Ishikawa (cell line): ENCODE measurements at regions not wholly inside any gene's neighbourhood (a gene's known extent, or its start where the extent isn't known, plus 50 kb on each side); places are given as distances from the start of the nearest gene placed in this dataset.

Source experiments
- EP300 ChIP-seq: IDR thresholded peaks from 2 replicates; pipeline ENCODE4 v1.6.1; 2012; ENCODE audit warnings: borderline replicate concordance
- NFIC ChIP-seq: IDR thresholded peaks from 2 replicates; pipeline ENCODE4 v1.6.1; 2012
- RAD21 ChIP-seq: IDR thresholded peaks from 2 replicates; pipeline ENCODE4 v1.6.1; 2012; ENCODE audit warnings: low read depth
- TAF1 ChIP-seq: IDR thresholded peaks from 2 replicates; pipeline ENCODE4 v1.6.1; 2012; ENCODE audit warnings: low read depth, mild to moderate bottlenecking
- TF ChIP-seq, protein P1 (sequence below): IDR thresholded peaks from 2 replicates; pipeline ENCODE4 v1.6.1; 2012

DNA sequence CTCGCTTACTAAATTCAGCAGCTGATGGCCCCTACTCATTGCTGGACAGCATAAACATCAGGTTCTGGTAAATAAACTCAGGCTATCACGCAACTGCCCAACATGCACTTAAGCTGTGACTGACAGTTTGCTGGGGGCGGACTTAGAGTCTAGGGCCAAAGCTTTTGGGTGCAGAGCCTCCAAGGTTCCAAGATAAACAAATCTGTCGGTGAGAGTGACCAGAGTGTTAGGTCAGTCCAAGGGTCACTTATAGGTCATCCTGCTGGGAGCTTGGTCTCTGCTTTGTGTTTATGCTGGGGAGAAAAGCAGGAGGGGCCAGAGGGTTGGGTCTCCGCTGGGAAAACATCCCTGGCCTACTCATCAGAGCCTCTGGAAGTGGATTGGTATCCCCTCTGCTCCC is 188.6 kb upstream of the GATA6 start:
- TF ChIP-seq, protein P1, sequence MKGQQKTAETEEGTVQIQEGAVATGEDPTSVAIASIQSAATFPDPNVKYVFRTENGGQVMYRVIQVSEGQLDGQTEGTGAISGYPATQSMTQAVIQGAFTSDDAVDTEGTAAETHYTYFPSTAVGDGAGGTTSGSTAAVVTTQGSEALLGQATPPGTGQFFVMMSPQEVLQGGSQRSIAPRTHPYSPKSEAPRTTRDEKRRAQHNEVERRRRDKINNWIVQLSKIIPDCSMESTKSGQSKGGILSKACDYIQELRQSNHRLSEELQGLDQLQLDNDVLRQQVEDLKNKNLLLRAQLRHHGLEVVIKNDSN, result no peak
- TF ChIP-seq RAD21 (no peak), EP300 (no peak), NFIC (no peak), TAF1 (no peak)
